ENCODE measurements at regions not wholly inside any gene's neighbourhood (a gene's known extent, or its start where the extent isn't known, plus 50 kb on each side); places are given as distances from the start of the nearest gene placed in this dataset.

GRCh38 chr5:6843821-6844220 lies 130.6 kb downstream of the TENT4A start:
- DNase-seq (ENCODE audit: low read depth) = no peak
- TF ChIP-seq CTCF (conservative IDR thresholded peaks at IDR 0.05; ENCODE audit: low read depth, low read length) = no peak
- no peak overlapping the region for H3K4me3 ChIP-seq (ENCODE audit: low read depth, low read length)

- no peak for DNase-seq (ENCODE audit: low read depth)
- H3K4me3 ChIP-seq (ENCODE audit: low read depth, low read length) = no peak overlapping the region
- no peak for TF ChIP-seq CTCF (conservative IDR thresholded peaks at IDR 0.05; ENCODE audit: low read depth, low read length)
Measured at GRCh38 chr5:6845856-6846255, 132.6 kb downstream of the TENT4A start.

DNA sequence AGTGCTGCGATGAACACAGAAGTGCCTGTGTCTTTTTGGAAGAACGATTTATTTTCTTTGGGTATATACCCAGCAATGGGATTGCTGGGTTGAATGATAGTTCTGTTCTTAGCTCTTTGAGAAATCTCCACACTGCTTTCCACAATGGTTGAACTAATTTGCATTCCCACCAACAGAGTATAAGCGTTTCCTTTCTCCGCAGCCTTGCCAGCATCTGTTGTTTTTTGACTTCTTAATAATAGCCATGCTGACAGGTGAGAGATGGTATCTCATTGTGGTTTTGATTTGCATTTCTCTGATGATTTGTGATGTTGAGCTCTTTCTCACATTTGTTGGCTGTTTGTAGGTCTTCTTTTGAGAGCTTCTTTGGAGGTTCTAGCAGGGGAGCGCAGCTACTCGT lies 134.6 kb downstream of the TENT4A start:
- no peak overlapping the region for H3K4me3 ChIP-seq (ENCODE audit: low read depth, low read length)
- no peak for TF ChIP-seq CTCF (conservative IDR thresholded peaks at IDR 0.05; ENCODE audit: low read depth, low read length)
- no peak for DNase-seq (ENCODE audit: low read depth)

GRCh38 chr5:6849316-6850105 lies 136.3 kb downstream of the TENT4A start:
- DNase-seq (ENCODE audit: low read depth) = no peak
- TF ChIP-seq CTCF (conservative IDR thresholded peaks at IDR 0.05; ENCODE audit: low read depth, low read length) = no peak

DNA sequence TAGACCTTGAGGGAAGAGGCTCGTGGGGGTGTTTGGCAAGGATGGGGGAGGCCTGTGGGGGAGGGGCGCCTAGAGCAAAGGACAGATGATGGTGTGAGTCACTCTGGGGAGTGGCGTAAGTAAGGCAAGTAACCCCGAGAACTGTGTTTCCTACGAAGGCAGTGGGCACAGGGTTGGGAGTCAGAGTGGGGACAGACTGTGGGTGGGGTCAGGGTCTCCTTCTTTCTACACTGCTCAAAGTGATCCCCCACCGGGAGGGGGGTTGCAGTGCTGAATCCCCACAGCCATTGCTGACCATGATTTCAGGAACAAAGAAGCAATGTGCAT lies 136.8 kb downstream of the TENT4A start:
- H3K4me3 ChIP-seq (ENCODE audit: low read depth, low read length) = no peak overlapping the region
- no peak for DNase-seq (ENCODE audit: low read depth)
- TF ChIP-seq CTCF (conservative IDR thresholded peaks at IDR 0.05; ENCODE audit: low read depth, low read length) = no peak

More at GRCh38 chr5:6849316-6850105, 136.3 kb downstream of the TENT4A start:
- no peak overlapping the region for H3K4me3 ChIP-seq (ENCODE audit: low read depth, low read length)

DNA sequence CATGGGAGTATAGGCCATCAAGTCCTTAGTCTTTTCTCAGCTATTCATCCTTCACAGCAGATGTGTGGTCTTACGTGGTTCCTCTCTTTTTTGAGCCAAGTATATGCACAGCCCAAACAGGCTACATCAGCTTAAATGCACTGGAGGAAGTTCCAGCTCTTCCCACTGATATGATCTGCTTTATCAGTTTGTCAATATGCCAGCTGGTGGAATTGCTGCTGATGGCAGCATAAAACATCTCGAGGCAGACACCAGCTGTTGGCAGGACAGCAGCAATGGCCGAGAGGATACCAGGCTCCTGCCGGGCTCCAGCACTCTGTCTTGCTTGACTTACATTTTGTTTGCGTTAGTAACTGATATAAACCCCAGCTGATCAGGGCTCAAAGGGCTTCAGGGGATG lies 143.4 kb downstream of the TENT4A start:
- no peak for DNase-seq (ENCODE audit: low read depth)
- H3K4me3 ChIP-seq (ENCODE audit: low read depth, low read length) = no peak overlapping the region
- no peak for TF ChIP-seq CTCF (conservative IDR thresholded peaks at IDR 0.05; ENCODE audit: low read depth, low read length)

DNA sequence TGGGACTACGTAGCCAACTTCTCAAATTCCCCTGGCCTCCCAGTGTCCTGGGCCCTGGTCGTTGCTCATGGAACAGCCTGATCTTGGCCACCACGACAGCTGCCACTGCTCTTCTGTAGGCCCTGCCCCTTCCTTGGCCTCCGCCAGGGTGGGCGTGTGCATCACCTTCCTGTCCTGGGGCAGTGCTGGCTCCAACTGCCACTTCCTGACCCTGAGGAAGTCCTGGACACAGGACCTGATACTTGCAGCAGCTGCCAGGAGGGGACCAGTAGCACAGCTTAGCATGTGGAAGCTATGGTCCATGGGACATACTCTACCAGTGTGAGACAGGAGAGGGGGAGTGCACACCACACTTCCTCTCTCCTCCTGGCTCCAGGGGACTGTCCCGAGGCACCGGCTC lies 145.2 kb downstream of the TENT4A start:
- no peak overlapping the region for H3K4me3 ChIP-seq (ENCODE audit: low read depth, low read length)
- no peak for TF ChIP-seq CTCF (conservative IDR thresholded peaks at IDR 0.05; ENCODE audit: low read depth, low read length)

More for the DNA sequence above, 145.2 kb downstream of the TENT4A start:
- DNase-seq (ENCODE audit: low read depth) = no peak

All from choroid plexus epithelial cell (primary cell).